ENCODE measurements at regions not wholly inside any gene's neighbourhood (a gene's known extent, or its start where the extent isn't known, plus 50 kb on each side); places are given as distances from the start of the nearest gene placed in this dataset.
"Not testable (repeated sequence)": the region's sequence is repeated elsewhere in the genome, so short reads cannot be mapped to it uniquely, and the experiment has no call there.

- no peak overlapping the region for H3K4me3 Mint-ChIP-seq
- no peaks in the 10 kb centered on the region for H3K4me1 Mint-ChIP-seq (ENCODE audit: unreplicated experiment)
- H3K9me3 Mint-ChIP-seq = no peaks in the 10 kb centered on the region
- no peak overlapping the region for H3K27ac Mint-ChIP-seq
- H3K36me3 Mint-ChIP-seq = no peaks in the 10 kb centered on the region
- H3K27me3 Mint-ChIP-seq = no peaks in the 10 kb centered on the region
- no peak for TF ChIP-seq CTCF (conservative IDR thresholded peaks at IDR 0.05)
- DNase-seq (ENCODE audit: extremely low spot score, unreplicated experiment) = no peak
These were observed 632.6 kb upstream of the KCND2 start for GRCh38 chr7:119640326-119640725.

GRCh38 chr7:119640861-119641260 is 632.1 kb upstream of the KCND2 start:
- H3K4me1 Mint-ChIP-seq (ENCODE audit: unreplicated experiment) = no peaks in the 10 kb centered on the region
- H3K4me3 Mint-ChIP-seq = no peak overlapping the region

GRCh38 chr7:119643558-119643957 is 629.4 kb upstream of the KCND2 start:
- TF ChIP-seq CTCF (conservative IDR thresholded peaks at IDR 0.05) = no peak
- H3K36me3 Mint-ChIP-seq = no peaks in the 10 kb centered on the region
- no peaks in the 10 kb centered on the region for H3K27me3 Mint-ChIP-seq
- no peaks in the 10 kb centered on the region for H3K9me3 Mint-ChIP-seq
- no peak overlapping the region for H3K4me3 Mint-ChIP-seq
- no peak for DNase-seq (ENCODE audit: extremely low spot score, unreplicated experiment)
- H3K27ac Mint-ChIP-seq = no peak overlapping the region
- H3K4me1 Mint-ChIP-seq (ENCODE audit: unreplicated experiment) = no peaks in the 10 kb centered on the region

More at GRCh38 chr7:119640861-119641260, 632.1 kb upstream of the KCND2 start:
- no peak for DNase-seq (ENCODE audit: extremely low spot score, unreplicated experiment)
- H3K9me3 Mint-ChIP-seq = no peaks in the 10 kb centered on the region
- TF ChIP-seq CTCF (conservative IDR thresholded peaks at IDR 0.05) = no peak
- no peaks in the 10 kb centered on the region for H3K27me3 Mint-ChIP-seq
- no peak overlapping the region for H3K27ac Mint-ChIP-seq
- no peaks in the 10 kb centered on the region for H3K36me3 Mint-ChIP-seq

- Mint-ChIP-seq H3K4me1 (ENCODE audit: unreplicated experiment) (no peaks in the 10 kb centered on the region), H3K9me3 (no peaks in the 10 kb centered on the region), H3K36me3 (no peaks in the 10 kb centered on the region), H3K27me3 (no peaks in the 10 kb centered on the region), H3K4me3 (no peak overlapping the region), H3K27ac (no peak overlapping the region)
- no peak for DNase-seq (ENCODE audit: extremely low spot score, unreplicated experiment)
- no peak for TF ChIP-seq CTCF (conservative IDR thresholded peaks at IDR 0.05)
These were observed 625.7 kb upstream of the KCND2 start for GRCh38 chr7:119647286-119647685.

GRCh38 chr7:119648752-119649151 is 624.2 kb upstream of the KCND2 start:
- not testable (repeated sequence) for DNase-seq (ENCODE audit: extremely low spot score, unreplicated experiment); H3K4me3 Mint-ChIP-seq; H3K9me3 Mint-ChIP-seq; H3K27me3 Mint-ChIP-seq; H3K4me1 Mint-ChIP-seq (ENCODE audit: unreplicated experiment); H3K36me3 Mint-ChIP-seq; H3K27ac Mint-ChIP-seq

- no peak for DNase-seq (ENCODE audit: extremely low spot score, unreplicated experiment)
- Mint-ChIP-seq H3K4me3 (no peak overlapping the region), H3K9me3 (no peaks in the 10 kb centered on the region), H3K36me3 (no peaks in the 10 kb centered on the region), H3K4me1 (ENCODE audit: unreplicated experiment) (no peaks in the 10 kb centered on the region), H3K27ac (no peak overlapping the region), H3K27me3 (no peaks in the 10 kb centered on the region)
- no peak for TF ChIP-seq CTCF (conservative IDR thresholded peaks at IDR 0.05)
These were observed 612.9 kb upstream of the KCND2 start for GRCh38 chr7:119660080-119660479.
